GM21825 (cell line): ENCODE measurements at regions not wholly inside any gene's neighbourhood (a gene's known extent, or its start where the extent isn't known, plus 50 kb on each side); places are given as distances from the start of the nearest gene placed in this dataset.
"Not testable (repeated sequence)": the region's sequence is repeated elsewhere in the genome, so short reads cannot be mapped to it uniquely, and the experiment has no call there.

Experiments
- ATAC-seq: cut with Tn5 transposase; IDR thresholded peaks from one replicate; pipeline ENCODE4 v1.9.1; 2021; ENCODE audit warnings: mild to moderate bottlenecking, moderate library complexity; ENCODE audit not compliant: unreplicated experiment

DNA sequence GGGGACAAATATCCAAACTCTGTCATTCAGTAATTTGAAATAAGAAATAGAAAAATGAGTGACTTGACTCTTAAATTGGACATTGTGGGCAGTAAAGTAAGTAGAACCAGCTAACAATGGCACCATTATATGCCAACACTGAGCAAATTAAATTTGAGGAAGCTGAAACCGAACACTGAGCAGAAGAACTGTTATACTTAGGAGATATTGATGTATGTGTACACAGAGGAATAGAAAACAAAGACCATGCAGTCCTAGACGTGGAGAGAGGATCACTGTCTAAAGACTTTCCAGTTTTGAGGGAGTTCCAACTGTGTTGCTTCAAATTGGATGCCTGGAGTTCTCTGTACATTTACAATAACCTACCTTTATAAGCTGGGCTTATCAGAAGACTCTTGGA is 427.0 kb upstream of the EYS start:
- no peak for ATAC-seq

DNA sequence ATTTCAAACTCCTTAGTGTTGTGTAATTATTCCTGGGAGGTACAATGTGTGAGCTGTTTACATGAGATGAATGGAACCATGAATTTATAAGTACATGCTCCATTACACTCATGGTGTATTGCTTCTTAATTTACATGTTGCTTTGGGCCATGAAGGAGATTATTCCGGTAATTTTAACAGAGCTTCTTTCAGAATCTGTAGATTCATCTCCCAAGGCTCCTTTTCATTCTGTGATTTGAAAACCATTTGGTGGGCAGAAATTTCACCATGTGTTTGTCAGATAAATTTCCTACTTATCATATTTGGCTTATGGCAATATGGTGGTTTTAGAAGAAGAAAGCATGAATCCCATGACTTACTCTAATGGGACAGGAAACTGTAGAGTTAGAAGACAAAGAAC is 421.6 kb upstream of the EYS start:
- ATAC-seq: no peak

DNA sequence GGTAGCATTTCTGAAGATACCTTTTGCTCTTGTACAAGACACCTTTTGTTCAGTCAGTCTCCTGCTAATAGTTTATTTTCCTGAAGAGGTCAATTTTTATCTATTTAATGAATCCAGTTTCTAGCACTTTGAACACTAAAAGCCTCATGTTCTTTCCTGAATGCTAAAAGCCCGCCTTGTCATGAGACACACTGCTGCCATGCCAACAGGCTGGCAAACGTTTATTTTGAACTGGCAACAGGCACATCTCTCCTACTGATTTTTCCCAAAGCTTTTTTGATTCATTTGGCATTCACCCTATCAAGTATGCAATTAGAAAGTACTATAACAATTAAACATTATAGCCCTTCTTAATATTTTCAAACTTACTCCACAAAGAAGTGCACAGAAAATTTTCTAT is 421.2 kb upstream of the EYS start:
- no peak for ATAC-seq

DNA sequence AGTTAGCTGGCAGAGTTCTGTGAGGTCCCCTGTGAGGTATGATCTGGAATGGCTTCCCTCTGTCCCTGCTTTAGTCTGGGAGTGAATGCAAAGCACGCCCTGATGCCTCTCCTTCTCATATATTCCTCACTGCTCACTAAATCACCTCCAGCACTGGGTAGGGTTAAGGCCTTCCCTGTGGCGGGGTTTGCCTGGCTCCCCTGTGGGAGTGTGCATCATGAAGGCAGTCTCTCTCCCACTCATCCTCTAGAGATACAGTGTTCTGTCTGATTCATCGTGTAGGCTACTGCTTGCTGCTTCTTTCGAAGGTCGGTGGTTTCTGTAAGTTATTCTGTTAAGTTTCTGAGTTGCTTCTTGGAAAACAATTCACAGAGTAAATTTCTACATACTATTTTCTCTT is 420.0 kb upstream of the EYS start:
- ATAC-seq: no peak

DNA sequence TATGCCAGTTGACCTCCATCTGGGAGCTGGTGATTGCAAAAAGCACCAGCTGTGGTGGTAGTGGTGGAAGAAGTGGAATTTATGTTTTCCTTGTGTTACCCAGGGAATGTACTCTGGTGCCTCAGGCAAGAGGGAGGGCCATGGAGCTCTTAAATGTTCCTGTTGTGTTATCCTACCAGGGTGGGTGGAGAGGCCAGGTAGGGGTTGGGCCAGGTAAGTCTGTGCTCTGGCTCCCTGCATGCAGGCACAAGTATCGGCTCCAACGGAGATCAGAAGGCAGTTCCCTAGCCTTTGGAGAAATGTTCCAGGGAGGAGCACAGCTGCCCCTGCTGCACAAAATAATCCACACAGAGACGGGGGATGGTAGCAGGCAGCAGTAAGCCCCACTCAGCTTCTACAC is 419.3 kb upstream of the EYS start:
- ATAC-seq: no peak

DNA sequence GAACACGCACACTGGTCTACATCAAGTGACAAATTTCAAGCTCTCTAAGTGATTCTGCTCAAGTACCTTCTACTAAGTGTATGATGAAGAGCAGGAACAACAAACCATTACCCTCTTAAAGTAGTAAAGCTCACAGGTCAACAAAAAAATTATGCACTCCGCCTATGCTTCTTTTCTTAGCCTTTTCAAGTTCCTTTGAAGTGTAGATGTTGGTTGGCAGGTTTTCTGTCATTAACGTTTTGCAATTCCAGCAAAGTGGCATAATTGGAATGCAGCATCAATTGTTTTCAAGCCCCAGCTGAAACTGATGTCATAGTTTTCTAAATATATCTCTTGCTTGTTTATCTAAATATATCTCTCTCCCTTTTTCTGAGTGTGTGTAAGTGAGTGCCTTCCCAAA is 396.9 kb upstream of the EYS start:
- ATAC-seq: no peak

DNA sequence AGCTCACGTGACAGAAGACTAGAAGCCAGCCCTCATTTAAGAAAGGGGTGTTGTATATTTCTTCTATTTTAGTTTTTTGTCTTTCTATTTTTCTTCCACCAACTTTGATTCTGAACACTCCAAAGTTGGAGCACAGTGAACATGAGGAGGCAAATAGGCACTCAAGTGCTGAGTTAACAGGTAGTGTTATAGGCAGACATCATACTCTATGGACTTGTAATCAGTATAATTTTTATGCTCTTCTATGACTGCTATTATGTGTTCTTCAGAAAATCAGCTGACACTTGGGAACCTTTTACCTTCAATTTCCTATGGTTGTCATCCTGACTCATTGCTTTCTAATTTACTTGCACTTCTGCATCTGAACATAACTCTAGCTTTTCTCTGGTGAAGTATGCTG is 396.3 kb upstream of the EYS start:
- no peak for ATAC-seq

DNA sequence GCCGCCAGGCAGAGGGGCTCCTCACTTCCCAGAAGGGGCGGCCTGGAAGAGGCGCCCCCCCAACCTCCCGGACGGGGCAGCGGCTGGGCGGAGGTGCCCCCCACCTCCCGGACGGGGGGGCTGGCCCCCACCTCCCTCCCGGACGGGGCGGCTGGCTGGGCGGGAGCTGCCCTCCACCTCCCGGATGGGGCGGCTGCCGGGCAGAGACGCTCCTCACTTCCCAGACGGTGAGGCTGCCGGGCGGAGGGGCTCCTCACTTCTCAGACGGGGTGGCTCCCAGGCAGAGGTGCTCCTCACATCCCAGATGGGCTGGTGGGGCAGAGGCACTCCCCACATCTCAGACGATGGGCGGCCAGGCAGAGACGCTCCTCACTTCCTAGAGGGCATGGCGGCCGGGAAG is 389.7 kb upstream of the EYS start:
- no peak for ATAC-seq

DNA sequence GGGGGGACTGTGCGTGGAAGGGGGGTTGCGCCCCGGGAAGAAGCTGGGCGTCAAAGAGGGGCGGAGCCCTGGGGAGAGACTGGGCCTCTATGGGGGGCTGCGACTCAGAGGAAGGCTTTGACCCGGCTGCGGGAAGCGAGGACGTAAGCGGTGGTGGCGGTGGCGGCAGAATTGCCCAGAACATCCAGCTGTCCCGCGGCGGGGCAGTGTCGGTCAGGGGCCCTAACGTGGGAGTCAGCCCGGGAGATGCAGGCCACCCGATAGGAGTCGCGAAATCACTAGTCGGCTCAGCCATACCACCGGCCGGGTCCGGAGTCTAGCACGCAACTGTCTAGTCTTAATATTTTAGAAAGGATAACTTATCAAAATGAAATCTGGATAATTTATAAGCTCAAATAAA is 387.6 kb upstream of the EYS start:
- no peak for ATAC-seq

DNA sequence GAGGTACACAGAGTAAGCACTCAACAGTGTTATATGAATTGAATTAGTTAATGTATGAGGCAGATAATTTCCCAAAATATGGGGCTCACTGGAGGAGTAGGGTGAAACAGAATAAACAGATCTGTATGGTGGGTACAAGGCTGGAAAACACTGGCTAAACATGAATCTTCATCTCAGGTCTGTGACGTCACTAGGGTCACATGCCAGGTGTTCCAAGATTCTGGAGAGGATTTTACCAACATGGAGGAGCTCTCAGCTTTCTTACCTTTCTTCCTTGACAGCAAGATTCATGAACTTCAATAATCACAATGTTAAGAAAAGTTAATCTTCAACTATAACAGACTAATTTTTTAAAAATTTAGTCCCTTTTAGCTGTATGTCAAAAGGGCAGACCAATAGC is 385.3 kb upstream of the EYS start:
- ATAC-seq: not testable (repeated sequence)

DNA sequence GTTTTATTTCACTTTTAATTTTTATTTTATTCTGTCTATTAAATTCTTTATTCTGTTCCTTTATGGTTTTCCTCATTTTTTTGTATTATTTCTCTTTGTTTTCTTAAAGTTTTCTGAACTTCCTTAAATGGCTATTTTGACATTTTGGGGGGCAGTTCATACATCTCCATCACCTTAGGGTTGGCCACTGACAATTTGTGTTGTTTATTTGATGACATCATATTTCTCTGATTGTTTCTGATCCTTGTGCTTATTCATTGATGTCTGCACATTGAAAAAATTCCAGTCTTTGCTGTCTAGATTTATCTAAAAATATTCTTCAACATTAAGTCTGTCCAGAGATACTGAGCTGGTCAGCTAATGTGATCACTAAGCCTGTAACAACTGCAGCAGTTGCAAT is 379.5 kb upstream of the EYS start:
- no peak for ATAC-seq

DNA sequence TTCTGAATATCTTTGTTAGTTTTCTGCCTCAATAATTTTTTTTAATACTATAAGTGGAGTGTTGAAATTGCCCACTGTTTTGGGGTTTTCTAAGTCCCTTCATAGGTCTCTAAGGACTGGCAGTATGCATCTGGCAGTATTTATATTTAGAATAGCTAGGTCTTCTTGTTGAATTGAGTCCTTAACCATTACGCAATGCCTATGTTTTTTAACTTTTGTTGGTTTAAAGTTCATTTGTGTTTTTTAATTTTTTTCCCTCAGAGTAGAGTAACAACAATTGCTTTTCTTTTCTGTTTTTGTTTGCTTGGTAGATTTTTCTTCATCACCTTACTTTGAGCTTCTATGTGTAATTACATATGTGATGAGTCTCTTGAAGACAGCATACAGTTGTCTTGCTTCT is 375.9 kb upstream of the EYS start:
- ATAC-seq: no peak

DNA sequence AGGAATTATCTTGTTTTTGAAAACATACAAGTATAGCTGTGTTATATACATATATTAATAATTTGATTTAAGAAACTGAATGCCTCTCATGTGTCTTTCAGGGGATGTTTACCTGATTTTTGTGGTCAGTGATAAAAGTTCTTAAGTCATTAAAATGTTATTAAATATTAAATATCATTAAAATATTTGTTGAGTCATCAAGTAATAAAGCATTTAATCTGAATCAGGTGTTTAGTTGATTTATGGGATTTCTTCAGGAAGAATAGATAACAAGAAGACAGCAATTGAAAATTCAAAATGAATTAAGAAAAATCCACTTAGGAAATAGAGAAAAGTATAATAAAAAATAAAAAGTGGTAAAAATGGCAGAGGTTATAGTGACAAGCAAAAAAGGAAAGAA is 361.9 kb upstream of the EYS start:
- ATAC-seq: no peak

DNA sequence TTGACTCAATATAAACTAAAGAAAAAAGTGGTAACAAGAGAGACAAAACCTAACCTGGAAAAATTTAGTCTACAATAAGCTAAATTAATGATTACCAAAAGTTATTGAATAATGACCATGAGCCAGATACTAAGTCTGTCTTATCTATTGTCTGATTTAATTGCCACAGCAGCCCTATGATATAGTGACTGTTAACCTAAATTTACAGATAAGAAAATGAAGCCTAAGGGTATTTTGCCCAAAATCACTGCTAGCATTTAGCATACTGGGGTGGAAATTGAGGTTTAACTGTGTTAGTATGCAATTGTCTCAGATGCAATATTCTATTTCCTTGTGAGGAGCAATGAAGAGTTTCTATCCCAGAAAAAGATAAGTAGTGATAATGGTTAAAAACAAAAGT is 361.0 kb upstream of the EYS start:
- ATAC-seq: no peak

DNA sequence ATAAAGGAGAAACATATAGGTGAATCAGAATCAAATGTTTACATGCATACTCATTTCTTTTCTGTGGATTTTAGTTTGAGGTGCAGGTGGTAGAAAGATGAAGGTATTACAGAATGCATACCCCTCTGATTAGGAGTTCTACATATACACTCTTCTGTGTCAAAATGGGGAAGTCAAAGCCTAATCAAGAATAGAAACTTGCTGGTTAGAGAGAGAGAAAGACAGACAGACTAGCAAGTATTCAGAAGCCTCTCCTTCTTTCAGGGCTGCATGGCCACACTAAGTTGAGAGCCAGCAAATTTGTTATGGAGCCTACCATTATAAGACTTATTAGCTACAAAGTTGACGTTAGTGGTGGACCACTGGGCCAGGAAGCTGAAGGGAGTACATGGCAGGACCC is 358.3 kb upstream of the EYS start:
- ATAC-seq: no peak

DNA sequence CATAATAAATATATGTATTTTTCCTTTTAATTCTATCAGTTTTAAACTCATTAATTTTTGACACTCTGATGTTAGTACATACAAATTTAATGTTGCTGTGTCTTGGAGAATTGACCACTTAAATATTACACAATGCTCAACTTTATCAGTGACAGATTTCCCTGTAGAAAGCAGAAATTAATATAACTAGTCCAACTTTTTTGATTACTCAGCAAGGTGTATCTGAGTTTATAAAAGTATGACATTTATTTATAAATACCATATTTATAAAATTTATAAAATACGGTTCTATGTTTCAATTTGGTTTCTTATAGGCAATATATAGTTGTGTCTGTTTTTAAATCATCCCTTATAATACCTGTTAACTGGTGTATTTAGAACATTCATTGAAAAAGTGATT is 350.0 kb upstream of the EYS start:
- no peak for ATAC-seq

DNA sequence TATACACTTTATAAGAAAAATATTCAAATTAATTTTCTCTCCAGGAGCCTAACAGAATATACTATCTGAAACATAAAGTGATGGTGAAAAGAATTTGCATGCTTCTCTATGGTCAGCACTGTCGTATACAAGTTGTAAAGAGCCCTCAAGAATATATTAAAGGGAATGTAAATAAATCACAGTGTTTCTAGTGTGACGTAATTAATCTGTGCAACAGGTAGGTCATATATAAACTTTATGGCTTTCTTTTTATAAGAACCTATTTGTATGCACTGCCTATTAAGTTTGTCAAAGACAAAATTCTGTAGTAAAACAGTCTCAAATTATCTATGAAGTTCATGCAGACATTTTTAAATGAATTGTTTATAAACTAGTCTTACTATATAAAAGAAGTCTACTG is 347.9 kb upstream of the EYS start:
- ATAC-seq: no peak

DNA sequence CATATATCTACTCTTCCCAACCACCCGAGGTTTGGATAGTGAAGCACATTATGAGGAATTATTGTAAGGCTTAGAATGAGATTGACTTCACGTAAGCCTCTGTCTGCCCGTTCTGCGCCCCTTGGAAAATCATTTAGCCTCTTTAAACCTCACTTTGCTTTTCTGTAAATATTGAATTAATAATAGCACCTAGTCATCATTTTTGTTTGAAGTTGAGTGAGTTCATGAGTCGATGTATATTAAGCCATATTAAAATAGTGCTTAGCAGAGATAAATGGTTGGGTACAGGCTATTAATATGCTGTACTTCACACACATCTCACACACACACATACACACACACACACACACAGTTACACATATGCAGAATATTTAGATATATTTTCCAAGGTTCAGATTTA is 344.8 kb upstream of the EYS start:
- ATAC-seq: no peak

DNA sequence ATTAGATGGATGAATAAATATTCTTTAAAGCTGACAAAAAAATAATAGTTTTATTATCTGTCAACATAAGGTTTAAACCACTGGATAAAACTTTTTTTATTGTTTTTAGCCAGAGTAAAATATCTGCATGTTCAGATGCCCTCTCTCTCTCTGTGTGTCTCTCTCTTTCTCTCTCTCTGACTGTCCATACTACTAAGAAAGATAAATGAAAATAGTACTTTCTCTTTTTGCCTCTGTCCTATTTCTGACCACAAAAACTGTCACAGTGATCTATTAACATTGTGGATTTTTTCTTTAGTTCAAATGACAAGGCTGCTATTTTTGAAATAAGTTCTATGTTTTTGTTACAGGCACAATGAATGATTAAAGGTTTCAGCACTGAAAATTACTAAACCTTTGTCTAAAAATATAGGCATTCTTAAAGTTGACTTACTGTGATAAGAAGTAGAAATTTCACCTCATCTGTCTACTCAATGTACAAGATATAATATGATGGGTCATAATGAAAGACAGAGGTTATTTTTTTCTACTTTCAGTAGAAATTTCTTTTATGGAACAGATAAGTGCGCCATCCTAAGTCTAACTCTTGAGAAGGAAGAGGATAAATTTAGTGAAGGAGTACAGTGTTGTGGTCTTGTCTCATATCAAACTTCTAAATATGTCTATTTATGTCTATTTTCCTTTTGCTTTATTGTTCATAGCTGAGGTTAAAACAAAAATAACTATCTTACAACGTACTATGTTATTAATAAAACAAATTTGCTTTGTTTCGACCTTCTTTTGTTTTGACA is 341.9 kb upstream of the EYS start:
- ATAC-seq: no peak

DNA sequence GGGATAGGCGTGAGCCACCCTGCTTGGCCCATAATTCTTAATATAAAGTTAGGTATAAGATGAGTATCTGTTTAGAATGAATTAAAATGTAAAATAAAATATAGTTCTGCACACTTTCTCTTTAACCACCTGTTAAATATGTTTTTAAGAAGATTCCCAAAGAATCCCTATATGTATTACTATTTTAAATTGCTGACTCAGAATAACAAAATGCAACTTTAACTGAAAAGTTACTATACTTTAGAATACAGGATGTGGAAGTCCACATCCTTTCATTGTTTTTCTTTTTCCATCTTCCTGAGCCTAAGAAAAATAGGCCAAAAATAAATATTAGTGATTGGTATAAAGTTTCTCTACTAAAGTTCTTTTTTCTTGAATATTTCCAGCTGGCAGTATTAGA is 325.6 kb upstream of the EYS start:
- no peak for ATAC-seq

DNA sequence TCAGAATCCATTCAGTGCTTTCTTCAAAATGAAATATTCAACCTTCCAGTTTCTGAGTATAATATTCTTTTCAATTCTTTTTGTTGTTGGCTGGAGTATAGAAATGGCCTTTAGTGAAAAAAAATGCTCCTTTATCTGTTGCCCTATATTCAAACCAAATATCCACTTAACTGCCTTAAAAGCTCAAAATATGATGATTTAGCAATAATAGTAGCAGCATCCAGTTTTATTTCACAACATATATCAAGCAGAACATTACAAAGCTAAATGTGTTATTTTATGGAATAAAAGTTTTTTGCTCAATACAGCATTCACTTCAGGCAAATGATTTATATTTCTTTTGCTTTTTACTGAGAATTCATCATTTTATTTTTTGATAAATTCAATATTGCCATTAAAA is 322.4 kb upstream of the EYS start:
- no peak for ATAC-seq

DNA sequence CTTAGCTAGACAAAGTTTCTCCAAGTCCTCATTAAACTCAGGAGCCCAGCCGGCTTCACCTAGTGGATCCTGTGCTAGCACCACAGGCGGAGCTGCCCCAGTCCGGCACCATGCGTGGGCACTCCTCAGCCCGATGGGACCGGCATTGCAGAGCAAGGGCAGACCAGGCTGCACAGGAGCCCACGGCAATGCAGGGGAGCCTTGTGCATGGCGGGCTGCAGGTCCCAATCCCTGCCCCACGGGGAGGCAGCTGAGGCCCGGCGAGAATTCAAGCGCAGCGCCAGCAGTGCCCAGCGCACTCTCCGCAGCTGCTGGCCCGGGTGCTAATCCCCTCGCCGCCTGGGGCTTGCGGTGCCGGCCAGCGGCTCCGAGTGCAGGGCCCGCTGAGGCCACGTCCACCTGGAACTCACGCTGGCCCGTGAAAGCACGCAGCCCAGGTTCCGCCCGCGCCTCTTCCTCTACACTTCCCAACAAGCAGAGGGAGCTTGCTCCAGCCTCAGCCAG is 292.3 kb upstream of the EYS start:
- ATAC-seq: no peak

DNA sequence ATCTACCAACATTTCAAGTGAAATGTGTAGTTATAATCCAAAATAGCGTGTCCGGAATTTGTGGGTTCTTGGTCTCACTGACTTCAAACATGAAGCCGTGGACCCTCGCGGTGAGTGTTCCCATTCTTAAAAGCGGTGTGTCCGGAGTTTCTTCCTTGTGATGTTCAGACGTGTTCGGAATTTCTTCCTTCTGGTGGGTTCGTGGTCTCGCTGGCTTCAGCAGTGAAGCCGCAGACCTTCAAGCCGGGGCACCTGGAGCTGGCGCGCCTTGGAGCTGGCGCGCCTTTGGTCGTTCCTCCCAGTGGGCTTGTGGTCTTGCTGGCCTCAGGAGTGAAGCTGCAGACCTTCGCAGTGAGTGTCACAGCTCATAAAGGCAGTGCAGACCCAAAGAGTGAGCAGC is 291.5 kb upstream of the EYS start:
- ATAC-seq: no peak
